ENCODE measurements at regions not wholly inside any gene's neighbourhood (a gene's known extent, or its start where the extent isn't known, plus 50 kb on each side); places are given as distances from the start of the nearest gene placed in this dataset.

DNA sequence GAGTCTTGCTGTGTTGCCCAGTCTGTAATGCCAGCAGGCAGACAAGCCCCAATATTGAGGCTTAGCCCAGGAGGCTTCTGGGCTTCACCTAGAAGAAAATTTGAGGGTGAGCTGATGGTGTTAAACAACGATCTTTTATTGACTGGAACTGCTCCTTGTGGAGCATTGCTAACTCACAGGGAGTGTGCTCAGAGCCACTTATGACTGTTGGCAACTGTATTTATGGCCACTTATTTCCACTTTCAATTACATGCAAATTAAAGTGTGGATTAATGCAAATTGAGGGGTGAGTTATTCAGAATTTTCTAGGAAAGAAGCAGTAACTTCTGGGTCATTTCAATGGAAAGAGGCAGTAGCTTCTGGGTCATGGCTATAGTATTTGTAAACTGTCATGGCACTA lies 317.2 kb upstream of the FKBP1C start (continued):
- no peak for TF ChIP-seq KLF9 (tag by site-specific recombination; IDR thresholded peaks at IDR 0.05; ENCODE audit: low read depth)

- TF ChIP-seq EGR2 (tag by site-specific recombination; IDR thresholded peaks at IDR 0.05; ENCODE audit: low read depth) (no peak), GLIS1 (tag by site-specific recombination; IDR thresholded peaks at IDR 0.05) (no peak), ZNF391 (tag by site-specific recombination; IDR thresholded peaks at IDR 0.05; ENCODE audit: borderline replicate concordance, low read depth) (no peak), ZNF274 (IDR thresholded peaks at IDR 0.05; ENCODE audit: low read length) (no peak), ZNF274 (tag by site-specific recombination; IDR thresholded peaks at IDR 0.05; ENCODE audit: borderline replicate concordance) (no peak), ZNF221 (tag by site-specific recombination; IDR thresholded peaks at IDR 0.05; ENCODE audit: borderline replicate concordance) (no peak), ZFP3 (tag by site-specific recombination; IDR thresholded peaks at IDR 0.05; ENCODE audit: low read depth) (no peak), ZFHX2 (tag by site-specific recombination; conservative IDR thresholded peaks at IDR 0.05) (no peak), ZNF239 (tag by site-specific recombination; IDR thresholded peaks at IDR 0.05) (no peak), ZNF747 (tag by site-specific recombination; IDR thresholded peaks at IDR 0.05) (no peak), ZBTB6 (tag by site-specific recombination; IDR thresholded peaks at IDR 0.05) (no peak), ZBTB1 (tag by site-specific recombination; IDR thresholded peaks at IDR 0.05) (no peak), ZNF133 (tag by site-specific recombination; IDR thresholded peaks at IDR 0.05) (no peak), ZNF114 (tag by site-specific recombination; IDR thresholded peaks at IDR 0.05) (no peak), ZNF184 (tag by site-specific recombination; IDR thresholded peaks at IDR 0.05) (no peak)
- TF ChIP-seq, protein P1, sequence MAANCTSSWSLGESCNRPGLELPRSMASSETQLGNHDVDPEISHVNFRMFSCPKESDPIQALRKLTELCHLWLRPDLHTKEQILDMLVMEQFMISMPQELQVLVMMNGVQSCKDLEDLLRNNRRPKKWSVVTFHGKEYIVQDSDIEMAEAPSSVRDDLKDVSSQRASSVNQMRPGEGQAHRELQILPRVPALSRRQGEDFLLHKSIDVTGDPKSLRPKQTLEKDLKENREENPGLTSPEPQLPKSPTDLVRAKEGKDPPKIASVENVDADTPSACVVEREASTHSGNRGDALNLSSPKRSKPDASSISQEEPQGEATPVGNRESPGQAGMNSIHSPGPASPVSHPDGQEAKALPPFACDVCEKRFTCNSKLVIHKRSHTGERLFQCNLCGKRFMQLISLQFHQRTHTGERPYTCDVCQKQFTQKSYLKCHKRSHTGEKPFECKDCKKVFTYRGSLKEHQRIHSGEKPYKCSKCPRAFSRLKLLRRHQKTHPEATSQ (tag by site-specific recombination; IDR thresholded peaks at IDR 0.05) = no peak
- POLR2A ChIA-PET = no interaction called here
Measured at GRCh38 chr6:62903266-62903665, 308.0 kb upstream of the FKBP1C start.

DNA sequence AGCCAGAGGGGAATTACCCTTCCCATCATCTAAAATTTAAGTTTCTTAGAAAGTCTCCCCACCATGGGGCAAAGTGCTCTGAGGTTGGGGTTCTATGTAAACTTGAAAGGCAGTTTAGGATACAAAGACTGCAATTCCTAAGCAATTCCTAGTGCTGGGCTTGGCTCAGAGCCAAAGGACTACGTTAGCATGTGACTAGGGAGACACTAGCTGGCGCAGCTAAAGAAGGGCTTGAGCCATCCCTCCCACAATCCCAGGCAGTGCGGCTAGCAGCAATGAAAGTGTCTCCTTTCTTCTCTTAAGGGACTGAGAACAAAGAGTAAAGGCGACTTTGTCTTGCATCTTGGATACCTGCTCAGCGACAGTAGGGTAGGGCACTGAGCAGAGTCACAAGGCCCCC lies 306.6 kb upstream of the FKBP1C start:
- CTCF ChIA-PET = no interaction called here

More at GRCh38 chr6:62903266-62903665, 308.0 kb upstream of the FKBP1C start:
- Histone ChIP-seq H3K9me3 (ENCODE audit: control insufficient read depth, insufficient read depth, low read depth, low read length) (no peaks in the 10 kb centered on the region), H3K36me3 (ENCODE audit: control insufficient read depth in 2 of 2, insufficient read depth in 1 of 2, low read length in 2 of 2) (no peaks in the 10 kb centered on the region), H3K27ac (ENCODE audit: extremely low read depth, low read depth, low read length) (no peak overlapping the region), H3K4me3 (ENCODE audit: low read depth, low read length) (no peak overlapping the region), H3K4me1 (ENCODE audit: control insufficient read depth, insufficient read depth, low read length) (no peaks in the 10 kb centered on the region)
- CTCF ChIA-PET = no interaction called here

More for the DNA sequence above, 306.6 kb upstream of the FKBP1C start:
- POLR2A ChIA-PET = no interaction called here
- no peak overlapping the region for H3K27ac ChIP-seq (ENCODE audit: extremely low read depth, low read depth, low read length)
- H3K4me1 ChIP-seq (ENCODE audit: control insufficient read depth, insufficient read depth, low read length) = no peaks in the 10 kb centered on the region
- H3K4me3 ChIP-seq (ENCODE audit: low read depth, low read length) = no peak overlapping the region
- no peaks in the 10 kb centered on the region for H3K36me3 ChIP-seq (ENCODE audit: control insufficient read depth in 2 of 2, insufficient read depth in 1 of 2, low read length in 2 of 2)
- H3K9me3 ChIP-seq (ENCODE audit: control insufficient read depth, insufficient read depth, low read depth, low read length) = no peaks in the 10 kb centered on the region
- TF ChIP-seq SP3 (tag by site-specific recombination; IDR thresholded peaks at IDR 0.05) (no peak), ZNF660 (tag by site-specific recombination; IDR thresholded peaks at IDR 0.05) (no peak), TCF7L2 (IDR thresholded peaks at IDR 0.05; ENCODE audit: borderline replicate concordance, low read depth, low read length) (no peak), EGR2 (tag by site-specific recombination; IDR thresholded peaks at IDR 0.05; ENCODE audit: low read depth) (no peak), TRIM28 (IDR thresholded peaks at IDR 0.05; ENCODE audit: borderline replicate concordance, low read length) (no peak), ZNF544 (tag by site-specific recombination; IDR thresholded peaks at IDR 0.05) (no peak), PRDM4 (tag by site-specific recombination; IDR thresholded peaks at IDR 0.05) (no peak), REST (tag by site-specific recombination; IDR thresholded peaks at IDR 0.05) (no peak), YY2 (tag by site-specific recombination; IDR thresholded peaks at IDR 0.05) (no peak), ZNF138 (tag by site-specific recombination; IDR thresholded peaks at IDR 0.05; ENCODE audit: borderline replicate concordance) (no peak), ZNF747 (tag by site-specific recombination; IDR thresholded peaks at IDR 0.05) (no peak)
